ENCODE measurements at regions not wholly inside any gene's neighbourhood (a gene's known extent, or its start where the extent isn't known, plus 50 kb on each side); places are given as distances from the start of the nearest gene placed in this dataset.

- Mint-ChIP-seq H3K27ac (no peak overlapping the region), H3K4me3 (no peak overlapping the region), H3K27me3 (ENCODE audit: low read depth) (no peaks in the 10 kb centered on the region), H3K9me3 (no peaks in the 10 kb centered on the region), H3K36me3 (ENCODE audit: low read depth) (no peaks in the 10 kb centered on the region), H3K4me1 (no peaks in the 10 kb centered on the region)
- TF ChIP-seq CTCF (IDR thresholded peaks at IDR 0.05; ENCODE audit: unreplicated experiment in 3 of 3) = no peak
These were observed 356.5 kb upstream of the CDH8 start for GRCh38 chr16:62392698-62393097.

GRCh38 chr16:62391940-62392339 is 355.7 kb upstream of the CDH8 start:
- TF ChIP-seq CTCF (IDR thresholded peaks at IDR 0.05; ENCODE audit: unreplicated experiment in 3 of 3) = no peak
- H3K4me3 Mint-ChIP-seq = no peak overlapping the region
- no peaks in the 10 kb centered on the region for H3K36me3 Mint-ChIP-seq (ENCODE audit: low read depth)

GRCh38 chr16:62391134-62391533 is 354.9 kb upstream of the CDH8 start:
- H3K27me3 Mint-ChIP-seq (ENCODE audit: low read depth) = no peaks in the 10 kb centered on the region
- H3K4me3 Mint-ChIP-seq = no peak overlapping the region
- H3K36me3 Mint-ChIP-seq (ENCODE audit: low read depth) = no peaks in the 10 kb centered on the region
- no peak overlapping the region for H3K27ac Mint-ChIP-seq
- H3K4me1 Mint-ChIP-seq = peaks cover 5% of the 10 kb centered on the region
- no peak for TF ChIP-seq CTCF (IDR thresholded peaks at IDR 0.05; ENCODE audit: unreplicated experiment in 3 of 3)
- no peaks in the 10 kb centered on the region for H3K9me3 Mint-ChIP-seq

More at GRCh38 chr16:62391940-62392339, 355.7 kb upstream of the CDH8 start:
- H3K9me3 Mint-ChIP-seq = no peaks in the 10 kb centered on the region
- no peaks in the 10 kb centered on the region for H3K27me3 Mint-ChIP-seq (ENCODE audit: low read depth)
- H3K4me1 Mint-ChIP-seq = no peaks in the 10 kb centered on the region
- no peak overlapping the region for H3K27ac Mint-ChIP-seq

- Mint-ChIP-seq H3K4me3 (no peak overlapping the region), H3K9me3 (no peaks in the 10 kb centered on the region), H3K4me1 (peaks cover 9% of the 10 kb centered on the region), H3K27me3 (ENCODE audit: low read depth) (no peaks in the 10 kb centered on the region), H3K27ac (no peak overlapping the region), H3K36me3 (ENCODE audit: low read depth) (no peaks in the 10 kb centered on the region)
- no peak for TF ChIP-seq CTCF (IDR thresholded peaks at IDR 0.05; ENCODE audit: unreplicated experiment in 3 of 3)
These were observed 354.0 kb upstream of the CDH8 start for GRCh38 chr16:62390214-62390613.

- peak overlapping the region in 1 of 3 experiments; percentile 31 for H3K27ac Mint-ChIP-seq
- no peaks in the 10 kb centered on the region for H3K9me3 Mint-ChIP-seq
- peaks cover 9% of the 10 kb centered on the region for H3K4me1 Mint-ChIP-seq
- TF ChIP-seq CTCF (IDR thresholded peaks at IDR 0.05; ENCODE audit: unreplicated experiment in 3 of 3) = no peak
- H3K4me3 Mint-ChIP-seq = no peak overlapping the region
- H3K36me3 Mint-ChIP-seq (ENCODE audit: low read depth) = no peaks in the 10 kb centered on the region
- H3K27me3 Mint-ChIP-seq (ENCODE audit: low read depth) = no peaks in the 10 kb centered on the region
These were observed 350.2 kb upstream of the CDH8 start for GRCh38 chr16:62386411-62386810.

- Mint-ChIP-seq H3K9me3 (no peaks in the 10 kb centered on the region), H3K4me1 (peaks cover 9% of the 10 kb centered on the region), H3K27me3 (ENCODE audit: low read depth) (no peaks in the 10 kb centered on the region), H3K36me3 (ENCODE audit: low read depth) (no peaks in the 10 kb centered on the region), H3K27ac (no peak overlapping the region), H3K4me3 (no peak overlapping the region)
- no peak for TF ChIP-seq CTCF (IDR thresholded peaks at IDR 0.05; ENCODE audit: unreplicated experiment in 3 of 3)
These were observed 347.7 kb upstream of the CDH8 start for GRCh38 chr16:62383941-62384340.

All from nephron (organoid).